ENCODE measurements at regions not wholly inside any gene's neighbourhood (a gene's known extent, or its start where the extent isn't known, plus 50 kb on each side); places are given as distances from the start of the nearest gene placed in this dataset.
"Not testable (repeated sequence)": the region's sequence is repeated elsewhere in the genome, so short reads cannot be mapped to it uniquely, and the experiment has no call there.

- not testable (repeated sequence) for DNase-seq
These were observed 94.0 kb upstream of the SCAF8 start for GRCh38 chr6:154639196-154639595.

GRCh38 chr6:154648188-154648887 is 84.9 kb upstream of the SCAF8 start:
- DNase-seq, result no peak

- DNase-seq, result no peak
These were observed 84.4 kb upstream of the SCAF8 start for GRCh38 chr6:154648888-154649205.

- no peak for DNase-seq
These were observed 83.5 kb upstream of the SCAF8 start for GRCh38 chr6:154649721-154650120.

GRCh38 chr6:154650351-154650750 is 82.9 kb upstream of the SCAF8 start:
- no peak for DNase-seq

GRCh38 chr6:154651656-154652055 is 81.6 kb upstream of the SCAF8 start:
- DNase-seq, result no peak

GRCh38 chr6:154653385-154653784 is 79.8 kb upstream of the SCAF8 start:
- DNase-seq, result no peak

GRCh38 chr6:154653853-154654252 is 79.4 kb upstream of the SCAF8 start:
- DNase-seq, result no peak

- DNase-seq, result no peak
These were observed 76.6 kb upstream of the SCAF8 start for GRCh38 chr6:154656660-154657059.

- no peak for DNase-seq
These were observed 71.4 kb upstream of the SCAF8 start for GRCh38 chr6:154661768-154662167.

GRCh38 chr6:154664287-154664686 is 68.9 kb upstream of the SCAF8 start:
- DNase-seq, result no peak

- no peak for DNase-seq
These were observed 65.1 kb upstream of the SCAF8 start for GRCh38 chr6:154668156-154668555.

GRCh38 chr6:154672086-154672485 is 61.1 kb upstream of the SCAF8 start:
- DNase-seq, result no peak

- peak; percentile 19 for DNase-seq
These were observed 59.3 kb upstream of the SCAF8 start for GRCh38 chr6:154673919-154674318.

GRCh38 chr6:154675602-154676088 is 57.6 kb upstream of the SCAF8 start:
- peak; percentile 74 for DNase-seq

- DNase-seq, result no peak
These were observed 50.5 kb upstream of the SCAF8 start for GRCh38 chr6:154682633-154683125.

Measured in NK-92 treated with Interleukin-12 subunit alpha and Interleukin-12 subunit beta, amount 100 ng/mL, for 24 hours (cell line).